ENCODE measurements at regions not wholly inside any gene's neighbourhood (a gene's known extent, or its start where the extent isn't known, plus 50 kb on each side); places are given as distances from the start of the nearest gene placed in this dataset.

GRCh38 chr5:143481697-143482531 is 78.4 kb upstream of the NR3C1 start:
- no peak for DNase-seq

- DNase-seq: no peak
Measured at GRCh38 chr5:143480001-143480400, 76.5 kb upstream of the NR3C1 start.

- DNase-seq: no peak
Measured at GRCh38 chr5:143479394-143479793, 75.9 kb upstream of the NR3C1 start.

GRCh38 chr5:143476601-143477211 is 73.2 kb upstream of the NR3C1 start:
- no peak for DNase-seq

GRCh38 chr5:143474616-143475015 is 71.1 kb upstream of the NR3C1 start:
- no peak for DNase-seq

GRCh38 chr5:143473481-143473880 is 70.0 kb upstream of the NR3C1 start:
- no peak for DNase-seq

GRCh38 chr5:143472576-143472975 is 69.1 kb upstream of the NR3C1 start:
- no peak for DNase-seq

- DNase-seq: no peak
Measured at GRCh38 chr5:143471666-143472464, 68.4 kb upstream of the NR3C1 start.

GRCh38 chr5:143471041-143471509 is 67.6 kb upstream of the NR3C1 start:
- no peak for DNase-seq

- no peak for DNase-seq
Measured at GRCh38 chr5:143470120-143470519, 66.6 kb upstream of the NR3C1 start.

GRCh38 chr5:143469125-143469524 is 65.6 kb upstream of the NR3C1 start:
- no peak for DNase-seq

GRCh38 chr5:143466632-143467031 is 63.1 kb upstream of the NR3C1 start:
- DNase-seq: no peak

- DNase-seq: no peak
Measured at GRCh38 chr5:143464723-143465490, 61.4 kb upstream of the NR3C1 start.

GRCh38 chr5:143462431-143462830 is 58.9 kb upstream of the NR3C1 start:
- no peak for DNase-seq

- DNase-seq: no peak
Measured at GRCh38 chr5:143459433-143459832, 55.9 kb upstream of the NR3C1 start.

GRCh38 chr5:143456952-143457547 is 53.6 kb upstream of the NR3C1 start:
- DNase-seq: no peak

- DNase-seq: no peak
Measured at GRCh38 chr5:143454936-143455516, 51.5 kb upstream of the NR3C1 start.

GRCh38 chr5:143453720-143454119 is 50.2 kb upstream of the NR3C1 start:
- no peak for DNase-seq
